Gastroesophageal sphincter (tissue), 3 donors: ENCODE measurements at regions not wholly inside any gene's neighbourhood (a gene's known extent, or its start where the extent isn't known, plus 50 kb on each side); places are given as distances from the start of the nearest gene placed in this dataset.

Experiments used
- EP300 ChIP-seq: sonication (generic); formaldehyde crosslinking; IDR thresholded peaks from one replicate; pipeline ENCODE4 v1.6.1; 2017; ENCODE audit warnings: antibody characterized with exemption, mild to moderate bottlenecking
- POLR2A ChIP-seq, 2 donors: fragments of 450-650 bp; IDR thresholded peaks; one replicate each; pipeline ENCODE4 v1.6.1; 2017; ENCODE audit warnings: antibody characterized with exemption in 2 of 2, mild to moderate bottlenecking in 2 of 2, moderate library complexity in 1 of 2
- TF ChIP-seq, protein P1 (sequence below), 4 experiments: fragments of 200-600 bp in 2 of 4; fragments of 450-650 bp in 2 of 4; sonication (generic) in 1 of 4; IDR thresholded peaks; one replicate each; pipeline ENCODE4 v1.5.1; 2017 to 2019; ENCODE audit warnings: antibody characterized with exemption in 4 of 4, mild to moderate bottlenecking in 2 of 4, moderate library complexity in 2 of 4

DNA sequence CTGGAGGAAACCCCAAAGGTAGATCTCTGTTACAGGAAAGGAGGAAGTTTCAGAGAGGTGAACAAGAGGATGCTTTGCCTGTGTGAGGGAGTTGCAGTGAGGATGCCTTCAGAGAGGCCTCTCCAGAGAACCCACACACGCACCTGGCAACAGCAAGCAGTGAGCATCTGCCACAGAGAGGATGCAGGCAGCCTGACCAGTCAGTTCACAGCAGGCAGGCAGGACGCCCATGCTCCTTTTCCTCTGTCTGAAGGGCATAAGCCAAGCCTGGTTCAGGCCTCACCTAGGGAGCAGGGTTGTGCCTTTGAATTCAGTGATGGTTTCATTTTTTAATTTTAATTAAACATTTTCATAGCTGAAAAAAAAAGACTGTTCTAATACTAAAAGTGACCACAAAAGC, 346.0 kb upstream of the MARCKS start:
- no peak for TF ChIP-seq POLR2A (IDR thresholded peaks at IDR 0.05)
- TF ChIP-seq, protein P1, sequence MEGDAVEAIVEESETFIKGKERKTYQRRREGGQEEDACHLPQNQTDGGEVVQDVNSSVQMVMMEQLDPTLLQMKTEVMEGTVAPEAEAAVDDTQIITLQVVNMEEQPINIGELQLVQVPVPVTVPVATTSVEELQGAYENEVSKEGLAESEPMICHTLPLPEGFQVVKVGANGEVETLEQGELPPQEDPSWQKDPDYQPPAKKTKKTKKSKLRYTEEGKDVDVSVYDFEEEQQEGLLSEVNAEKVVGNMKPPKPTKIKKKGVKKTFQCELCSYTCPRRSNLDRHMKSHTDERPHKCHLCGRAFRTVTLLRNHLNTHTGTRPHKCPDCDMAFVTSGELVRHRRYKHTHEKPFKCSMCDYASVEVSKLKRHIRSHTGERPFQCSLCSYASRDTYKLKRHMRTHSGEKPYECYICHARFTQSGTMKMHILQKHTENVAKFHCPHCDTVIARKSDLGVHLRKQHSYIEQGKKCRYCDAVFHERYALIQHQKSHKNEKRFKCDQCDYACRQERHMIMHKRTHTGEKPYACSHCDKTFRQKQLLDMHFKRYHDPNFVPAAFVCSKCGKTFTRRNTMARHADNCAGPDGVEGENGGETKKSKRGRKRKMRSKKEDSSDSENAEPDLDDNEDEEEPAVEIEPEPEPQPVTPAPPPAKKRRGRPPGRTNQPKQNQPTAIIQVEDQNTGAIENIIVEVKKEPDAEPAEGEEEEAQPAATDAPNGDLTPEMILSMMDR (IDR thresholded peaks at IDR 0.05), result no peak
- no peak for TF ChIP-seq EP300
